GM12891 (cell line): ENCODE measurements at regions not wholly inside any gene's neighbourhood (a gene's known extent, or its start where the extent isn't known, plus 50 kb on each side); places are given as distances from the start of the nearest gene placed in this dataset.

Source experiments
- PAX5 ChIP-seq: IDR thresholded peaks from 2 replicates; pipeline ENCODE4 v1.6.1; 2011; ENCODE audit warnings: low read length, moderate library complexity, mild to moderate bottlenecking; ENCODE audit not compliant: insufficient read depth, severe bottlenecking
- POLR2A ChIP-seq: IDR thresholded peaks from 2 replicates; pipeline ENCODE4 v1.6.1; 2011; ENCODE audit warnings: low read depth, low read length, control low read depth
- POLR2AphosphoS5 ChIP-seq: IDR thresholded peaks from 2 replicates; pipeline ENCODE4 v1.6.1; 2011; ENCODE audit warnings: low read depth, low read length, control low read depth

DNA sequence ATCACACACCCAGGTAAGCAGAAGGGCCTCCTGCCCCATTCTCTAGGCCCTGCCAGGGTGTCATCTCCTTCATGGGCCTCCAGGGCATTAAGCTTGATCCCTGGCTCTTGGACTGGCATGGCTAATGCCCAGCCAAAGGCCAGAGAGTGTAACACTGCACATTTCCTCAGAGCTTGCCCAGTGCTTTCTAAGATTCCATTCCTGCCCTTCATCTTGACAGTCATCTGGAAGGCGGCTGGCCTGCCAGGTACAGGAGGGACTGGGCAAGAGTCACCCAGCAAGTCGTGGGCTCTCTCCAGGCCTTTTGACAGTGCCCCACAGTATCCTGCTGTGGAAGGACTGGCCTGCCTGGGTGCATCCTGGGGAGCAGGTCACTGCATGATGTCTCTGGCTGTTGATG is 268.9 kb downstream of the HAUS1 start:
- TF ChIP-seq PAX5 (no peak), POLR2AphosphoS5 (no peak), POLR2A (no peak)
